Ectodermal cell (in vitro differentiated cells): ENCODE measurements at regions not wholly inside any gene's neighbourhood (a gene's known extent, or its start where the extent isn't known, plus 50 kb on each side); places are given as distances from the start of the nearest gene placed in this dataset.

Experiments
- H3K27ac ChIP-seq: 2 replicates; pipeline ENCODE4 v1.7.0; 2013; ENCODE audit warnings: mild to moderate bottlenecking, low read depth, low read length; ENCODE audit not compliant: insufficient read depth, poor library complexity, severe bottlenecking
- H3K27me3 ChIP-seq: 2 replicates; pipeline ENCODE4 v1.7.0; 2013; ENCODE audit warnings: mild to moderate bottlenecking, low read length; ENCODE audit not compliant: insufficient read depth, control insufficient read depth, poor library complexity, severe bottlenecking
- H3K36me3 ChIP-seq: one replicate; pipeline ENCODE4 v1.7.0; 2013; ENCODE audit warnings: low read length; ENCODE audit not compliant: control insufficient read depth, insufficient read depth
- H3K4me1 ChIP-seq: one replicate; pipeline ENCODE4 v1.7.0; 2013; ENCODE audit warnings: low read length; ENCODE audit not compliant: control insufficient read depth, insufficient read depth
- H3K4me3 ChIP-seq: 2 replicates; pipeline ENCODE4 v1.7.0; 2013; ENCODE audit warnings: low read depth, low read length, control low read depth; ENCODE audit not compliant: insufficient read depth
- H3K9me3 ChIP-seq: 2 replicates; pipeline ENCODE4 v1.7.0; 2013; ENCODE audit warnings: mild to moderate bottlenecking, low read length, moderate library complexity; ENCODE audit not compliant: control insufficient read depth
- WGBS, 2 experiments: methylation state at CpG; one replicate each; pipeline ENCODE4 v1.1.7; 2013; ENCODE audit warnings: missing lambda C conversion rate in 2 of 2; 5-methylcytosine and 5-hydroxymethylcytosine counted together

DNA sequence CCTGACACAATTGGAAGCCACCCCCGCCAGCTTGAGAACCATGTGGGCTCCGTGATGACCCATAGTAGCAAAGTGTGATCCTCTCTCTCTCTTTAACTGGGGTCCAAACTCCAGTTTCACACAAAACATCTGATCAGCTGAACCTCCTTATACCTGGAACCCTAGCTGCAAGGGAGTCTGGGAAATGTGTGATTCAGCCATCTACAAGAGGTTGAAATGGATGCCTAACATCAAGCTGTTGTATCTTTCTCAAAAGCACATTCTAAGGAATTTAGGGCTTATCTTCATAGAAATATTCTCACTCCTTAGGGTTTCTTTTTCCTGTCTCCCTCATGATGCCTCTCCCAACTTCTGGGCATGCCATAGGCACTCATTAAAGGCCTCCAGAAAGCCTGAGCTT, 126.0 kb downstream of the BCOR start:
- Histone ChIP-seq H3K27ac (no peak overlapping the region), H3K36me3 (no peaks in the 10 kb centered on the region), H3K4me1 (peaks cover 6% of the 10 kb centered on the region), H3K9me3 (no peaks in the 10 kb centered on the region), H3K4me3 (no peak overlapping the region), H3K27me3 (no peaks in the 10 kb centered on the region)
- WGBS, 2 experiments, result 95 to 100% methylated on average over 2 of the region's 2 CpGs

GRCh38 chrX:39972340-39972739, 125.4 kb downstream of the BCOR start:
- Histone ChIP-seq H3K36me3 (no peaks in the 10 kb centered on the region), H3K27ac (no peak overlapping the region), H3K27me3 (no peaks in the 10 kb centered on the region), H3K9me3 (no peaks in the 10 kb centered on the region), H3K4me1 (peaks cover 6% of the 10 kb centered on the region), H3K4me3 (no peak overlapping the region)
- 90 to 93% methylated on average over 6 of the region's 7 CpGs for WGBS, 2 experiments

DNA sequence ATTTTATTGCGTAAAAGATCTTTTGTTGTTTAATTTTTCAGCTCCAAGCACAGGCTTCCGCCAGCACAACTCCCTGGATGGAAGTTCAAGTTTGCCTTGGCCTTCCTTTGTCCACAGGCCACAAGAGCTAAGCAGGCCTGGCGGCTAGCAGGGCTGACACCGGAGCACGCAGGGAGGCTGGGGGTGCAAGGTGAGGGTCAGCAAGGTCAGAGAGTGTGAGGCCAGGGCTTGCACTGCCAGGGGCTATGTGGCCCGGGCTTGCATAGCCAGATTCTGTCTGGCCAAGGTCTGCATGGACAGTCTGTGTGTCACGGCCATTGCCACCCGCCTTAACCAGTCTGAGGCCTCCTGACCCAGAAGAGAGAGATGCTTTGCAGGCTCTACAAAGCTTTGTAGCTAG, 123.9 kb downstream of the BCOR start:
- WGBS, 2 experiments, result 85 to 87% methylated on average over 8 of the region's 8 CpGs
- no peaks in the 10 kb centered on the region for H3K36me3 ChIP-seq
- H3K27ac ChIP-seq, result no peak overlapping the region
- peaks cover 6% of the 10 kb centered on the region for H3K4me1 ChIP-seq
- no peaks in the 10 kb centered on the region for H3K27me3 ChIP-seq
- no peaks in the 10 kb centered on the region for H3K9me3 ChIP-seq
- no peak overlapping the region for H3K4me3 ChIP-seq

GRCh38 chrX:39974270-39974669, 123.5 kb downstream of the BCOR start:
- Histone ChIP-seq H3K4me1 (peaks cover 6% of the 10 kb centered on the region), H3K9me3 (no peaks in the 10 kb centered on the region), H3K36me3 (no peaks in the 10 kb centered on the region), H3K4me3 (no peak overlapping the region), H3K27me3 (no peaks in the 10 kb centered on the region), H3K27ac (no peak overlapping the region)
- 18 to 20% methylated on average over 4 to 6 of the region's 6 CpGs for WGBS, 2 experiments

- Histone ChIP-seq H3K36me3 (no peaks in the 10 kb centered on the region), H3K27me3 (no peaks in the 10 kb centered on the region), H3K27ac (no peak overlapping the region), H3K4me3 (no peak overlapping the region), H3K4me1 (peaks cover 6% of the 10 kb centered on the region), H3K9me3 (no peaks in the 10 kb centered on the region)
- 75 to 83% methylated on average over 6 of the region's 7 CpGs for whole genome bisulfite sequencing, 2 experiments
Observed at GRCh38 chrX:39975101-39975925, 122.4 kb downstream of the BCOR start.

- Histone ChIP-seq H3K27ac (no peak overlapping the region), H3K4me1 (no peaks in the 10 kb centered on the region), H3K4me3 (no peak overlapping the region), H3K36me3 (no peaks in the 10 kb centered on the region), H3K9me3 (no peaks in the 10 kb centered on the region), H3K27me3 (no peaks in the 10 kb centered on the region)
- 93 to 94% methylated on average over 3 of the region's 3 CpGs for WGBS, 2 experiments
Observed at GRCh38 chrX:39981946-39982345, 115.8 kb downstream of the BCOR start.

- Histone ChIP-seq H3K27me3 (no peaks in the 10 kb centered on the region), H3K4me1 (no peaks in the 10 kb centered on the region), H3K27ac (no peak overlapping the region), H3K4me3 (no peak overlapping the region), H3K9me3 (no peaks in the 10 kb centered on the region), H3K36me3 (no peaks in the 10 kb centered on the region)
- WGBS, 2 experiments, result 91 to 92% methylated on average over 3 of the region's 3 CpGs
Observed at GRCh38 chrX:39982948-39983347, 114.8 kb downstream of the BCOR start.

- no peak overlapping the region for H3K4me3 ChIP-seq
- no peak overlapping the region for H3K27ac ChIP-seq
- H3K9me3 ChIP-seq, result no peaks in the 10 kb centered on the region
- H3K27me3 ChIP-seq, result no peaks in the 10 kb centered on the region
- 80 to 89% methylated on average over 5 of the region's 5 CpGs for WGBS, 2 experiments
- H3K4me1 ChIP-seq, result no peaks in the 10 kb centered on the region
- H3K36me3 ChIP-seq, result no peaks in the 10 kb centered on the region
Observed at GRCh38 chrX:39983715-39984114, 114.0 kb downstream of the BCOR start.

- H3K9me3 ChIP-seq, result no peaks in the 10 kb centered on the region
- H3K27me3 ChIP-seq, result no peaks in the 10 kb centered on the region
- 83 to 87% methylated on average over 13 to 14 of the region's 14 CpGs for WGBS, 2 experiments
- H3K4me3 ChIP-seq, result no peak overlapping the region
- no peak overlapping the region for H3K27ac ChIP-seq
- no peaks in the 10 kb centered on the region for H3K36me3 ChIP-seq
- no peaks in the 10 kb centered on the region for H3K4me1 ChIP-seq
Observed at GRCh38 chrX:39984191-39984956, 113.4 kb downstream of the BCOR start.

GRCh38 chrX:39985071-39985470, 112.7 kb downstream of the BCOR start:
- WGBS, 2 experiments, result 69 to 73% methylated on average over 9 of the region's 9 CpGs
- no peak overlapping the region for H3K4me3 ChIP-seq
- no peaks in the 10 kb centered on the region for H3K36me3 ChIP-seq
- no peaks in the 10 kb centered on the region for H3K27me3 ChIP-seq
- no peaks in the 10 kb centered on the region for H3K4me1 ChIP-seq
- no peak overlapping the region for H3K27ac ChIP-seq
- no peaks in the 10 kb centered on the region for H3K9me3 ChIP-seq
